Kasumi-1 (cell line): ENCODE measurements at regions not wholly inside any gene's neighbourhood (a gene's known extent, or its start where the extent isn't known, plus 50 kb on each side); places are given as distances from the start of the nearest gene placed in this dataset.
"Not testable (repeated sequence)": the region's sequence is repeated elsewhere in the genome, so short reads cannot be mapped to it uniquely, and the experiment has no call there.

Source experiments
- DNase-seq, 2 experiments: peaks; one replicate each; lab custom pipeline; 2025; lab: John Stamatoyannopoulos, UW

- no peak for DNase-seq
These were observed 231.5 kb upstream of the SETMAR start for GRCh38 chr3:4071481-4072184.

- not testable (repeated sequence) for DNase-seq
These were observed 225.9 kb upstream of the SETMAR start for GRCh38 chr3:4077278-4077677.

- DNase-seq = no peak
These were observed 225.2 kb upstream of the SETMAR start for GRCh38 chr3:4077950-4078349.

- no peak for DNase-seq
These were observed 224.3 kb upstream of the SETMAR start for GRCh38 chr3:4078903-4079302.

GRCh38 chr3:4079339-4080195 is 223.6 kb upstream of the SETMAR start:
- DNase-seq = no peak

- no peak for DNase-seq
These were observed 219.7 kb upstream of the SETMAR start for GRCh38 chr3:4083225-4084015.

- no peak for DNase-seq
These were observed 218.9 kb upstream of the SETMAR start for GRCh38 chr3:4084271-4084670.

- not testable (repeated sequence) for DNase-seq
These were observed 216.5 kb upstream of the SETMAR start for GRCh38 chr3:4086662-4087061.

GRCh38 chr3:4091786-4092185 is 211.4 kb upstream of the SETMAR start:
- DNase-seq = no peak

- no peak for DNase-seq
These were observed 205.4 kb upstream of the SETMAR start for GRCh38 chr3:4097801-4098200.

GRCh38 chr3:4099607-4100006 is 203.6 kb upstream of the SETMAR start:
- no peak for DNase-seq

- no peak for DNase-seq
These were observed 195.7 kb upstream of the SETMAR start for GRCh38 chr3:4107430-4107829.

- no peak for DNase-seq
These were observed 189.2 kb upstream of the SETMAR start for GRCh38 chr3:4113811-4114522.

- no peak for DNase-seq
These were observed 184.1 kb upstream of the SETMAR start for GRCh38 chr3:4119119-4119518.

- DNase-seq = no peak
These were observed 177.6 kb upstream of the SETMAR start for GRCh38 chr3:4125576-4125975.

GRCh38 chr3:4138150-4138785 is 164.9 kb upstream of the SETMAR start:
- no peak for DNase-seq

- no peak for DNase-seq
These were observed 164.3 kb upstream of the SETMAR start for GRCh38 chr3:4138786-4139431.

- DNase-seq = no peak
These were observed 163.6 kb upstream of the SETMAR start for GRCh38 chr3:4139462-4140140.

- no peak for DNase-seq
These were observed 162.2 kb upstream of the SETMAR start for GRCh38 chr3:4140921-4141320.

GRCh38 chr3:4147556-4148118 is 155.5 kb upstream of the SETMAR start:
- no peak for DNase-seq
